OCI-LY3 (cell line): ENCODE measurements at regions not wholly inside any gene's neighbourhood (a gene's known extent, or its start where the extent isn't known, plus 50 kb on each side); places are given as distances from the start of the nearest gene placed in this dataset.

Experiments
- H2AFZ ChIP-seq: fragments of 200-600, 300-600 bp; shearing (Covaris generic); 2 replicates; pipeline ENCODE4 v1.6.0; 2014; ENCODE audit warnings: antibody characterized with exemption, low read depth, low read length
- H3K27ac ChIP-seq: fragments of 200-600, 300-600 bp; sonication (generic); 2 replicates; pipeline ENCODE4 v1.5.1; 2014; ENCODE audit warnings: mild to moderate bottlenecking, low read length, moderate library complexity, mixed read lengths
- H3K27me3 ChIP-seq: fragments of 200-600, 300-600 bp; sonication (generic); 2 replicates; pipeline ENCODE4 v1.6.1; 2014; ENCODE audit warnings: low read depth, low read length, mixed read lengths
- H3K36me3 ChIP-seq: fragments of 200-600, 300-600 bp; sonication (generic); replicated peaks from 2 replicates; pipeline ENCODE3; 2014; ENCODE audit warnings: low read depth, low read length, mixed read lengths
- H3K4me1 ChIP-seq: fragments of 300-600, 200-600 bp; sonication (generic); 2 replicates; pipeline ENCODE4 v1.6.1; 2014; ENCODE audit warnings: low read length, mixed read lengths
- H3K4me2 ChIP-seq: fragments of 200-600, 300-600 bp; sonication (generic); 2 replicates; pipeline ENCODE4 v1.6.1; 2014; ENCODE audit warnings: low read length, mixed read lengths
- H3K4me3 ChIP-seq: fragments of 300-600, 200-600 bp; sonication (generic); 2 replicates; pipeline ENCODE4 v1.5.1; 2014; ENCODE audit warnings: antibody characterized with exemption, mild to moderate bottlenecking, low read length, moderate library complexity
- H3K79me2 ChIP-seq: fragments of 300-600, 200-600 bp; shearing (Covaris generic); 2 replicates; pipeline ENCODE4 v1.6.1; 2014; ENCODE audit warnings: mild to moderate bottlenecking, low read length, mixed read lengths
- H3K9ac ChIP-seq: fragments of 300-600, 200-600 bp; shearing (Covaris generic); 2 replicates; pipeline ENCODE4 v1.6.0; 2014; ENCODE audit warnings: mild to moderate bottlenecking, low read length, moderate library complexity
- H3K9me3 ChIP-seq: fragments of 200-600, 300-600 bp; shearing (Covaris generic); 2 replicates; pipeline ENCODE4 v1.6.1; 2014; ENCODE audit warnings: low read length, mixed read lengths; ENCODE audit not compliant: insufficient read depth
- H4K20me1 ChIP-seq: fragments of 200-600, 300-600 bp; sonication (generic); 2 replicates; pipeline ENCODE4 v1.6.1; 2016; ENCODE audit warnings: low read length, mixed read lengths; ENCODE audit not compliant: insufficient read depth
- EZH2phosphoT487 ChIP-seq: fragments of 200-600 bp; shearing (Covaris generic); IDR thresholded peaks from 2 replicates; pipeline ENCODE4 v1.6.1; 2018; ENCODE audit warnings: antibody characterized with exemption, mixed run types, low read depth
- TF ChIP-seq, protein P1 (sequence below): fragments of 200-600, 300-600 bp; sonication (generic); IDR thresholded peaks from 2 replicates; pipeline ENCODE4 v1.5.1; 2014; ENCODE audit warnings: antibody characterized with exemption, low read length, low read depth

DNA sequence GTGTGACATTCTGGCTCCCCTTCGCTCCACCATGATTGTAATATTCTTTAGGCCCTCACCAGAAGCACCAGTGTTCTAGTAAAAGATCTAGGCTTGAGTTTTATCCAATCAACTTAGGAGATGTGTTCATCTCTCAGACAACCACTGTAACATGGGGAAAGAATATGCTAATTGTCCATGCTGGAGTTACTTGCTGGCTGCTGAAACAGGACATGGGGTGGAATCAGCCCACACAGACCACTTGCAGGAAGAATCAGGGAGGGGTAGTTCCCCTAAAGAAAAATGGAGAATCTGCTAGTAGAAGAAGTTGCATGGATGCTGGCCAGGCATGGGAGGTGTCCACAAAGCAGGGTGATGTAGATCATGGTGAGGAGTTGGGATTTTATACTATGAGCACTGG lies 86.2 kb downstream of the FEM1C start:
- no peaks in the 10 kb centered on the region for H3K27me3 ChIP-seq
- no peak overlapping the region for H3K4me3 ChIP-seq
- H3K79me2 ChIP-seq, result no peaks in the 10 kb centered on the region
- no peaks in the 10 kb centered on the region for H3K36me3 ChIP-seq
- H3K9me3 ChIP-seq, result no peaks in the 10 kb centered on the region
- H3K27ac ChIP-seq, result no peak overlapping the region
- H3K4me2 ChIP-seq, result no peak overlapping the region
- H4K20me1 ChIP-seq, result no peaks in the 10 kb centered on the region
- no peak overlapping the region for H2AFZ ChIP-seq
- no peak for TF ChIP-seq EZH2phosphoT487
- TF ChIP-seq, protein P1, sequence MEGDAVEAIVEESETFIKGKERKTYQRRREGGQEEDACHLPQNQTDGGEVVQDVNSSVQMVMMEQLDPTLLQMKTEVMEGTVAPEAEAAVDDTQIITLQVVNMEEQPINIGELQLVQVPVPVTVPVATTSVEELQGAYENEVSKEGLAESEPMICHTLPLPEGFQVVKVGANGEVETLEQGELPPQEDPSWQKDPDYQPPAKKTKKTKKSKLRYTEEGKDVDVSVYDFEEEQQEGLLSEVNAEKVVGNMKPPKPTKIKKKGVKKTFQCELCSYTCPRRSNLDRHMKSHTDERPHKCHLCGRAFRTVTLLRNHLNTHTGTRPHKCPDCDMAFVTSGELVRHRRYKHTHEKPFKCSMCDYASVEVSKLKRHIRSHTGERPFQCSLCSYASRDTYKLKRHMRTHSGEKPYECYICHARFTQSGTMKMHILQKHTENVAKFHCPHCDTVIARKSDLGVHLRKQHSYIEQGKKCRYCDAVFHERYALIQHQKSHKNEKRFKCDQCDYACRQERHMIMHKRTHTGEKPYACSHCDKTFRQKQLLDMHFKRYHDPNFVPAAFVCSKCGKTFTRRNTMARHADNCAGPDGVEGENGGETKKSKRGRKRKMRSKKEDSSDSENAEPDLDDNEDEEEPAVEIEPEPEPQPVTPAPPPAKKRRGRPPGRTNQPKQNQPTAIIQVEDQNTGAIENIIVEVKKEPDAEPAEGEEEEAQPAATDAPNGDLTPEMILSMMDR, result no peak
- H3K9ac ChIP-seq, result no peak overlapping the region
- H3K4me1 ChIP-seq, result peaks cover 31% of the 10 kb centered on the region

DNA sequence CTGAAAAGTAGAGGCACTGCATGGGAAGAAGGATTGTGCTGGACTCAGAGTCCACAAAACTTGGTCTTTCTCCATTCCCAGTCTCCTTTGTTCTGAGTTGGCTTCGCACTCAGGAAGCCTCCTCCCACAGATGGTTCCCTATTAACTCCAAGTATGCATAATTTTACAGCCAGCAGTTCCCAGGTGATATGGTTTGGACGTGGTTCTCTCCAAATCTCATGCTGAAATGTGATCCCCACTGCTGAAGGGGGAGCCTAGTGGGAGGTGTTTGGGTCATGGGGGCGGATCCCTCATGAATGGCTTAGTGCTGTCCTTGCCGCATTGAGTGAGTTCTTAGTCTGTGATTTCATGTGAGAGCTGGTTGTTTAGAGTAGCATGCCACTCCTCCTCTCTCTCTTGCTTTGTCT lies 86.6 kb downstream of the FEM1C start:
- Histone ChIP-seq H2AFZ (no peak overlapping the region), H3K27me3 (no peaks in the 10 kb centered on the region), H3K79me2 (no peaks in the 10 kb centered on the region), H4K20me1 (no peaks in the 10 kb centered on the region), H3K4me2 (no peak overlapping the region), H3K4me3 (no peak overlapping the region), H3K4me1 (peaks cover 34% of the 10 kb centered on the region), H3K36me3 (no peaks in the 10 kb centered on the region), H3K9me3 (no peaks in the 10 kb centered on the region), H3K9ac (no peak overlapping the region), H3K27ac (no peak overlapping the region)
- TF ChIP-seq, protein P1, result no peak
- no peak for TF ChIP-seq EZH2phosphoT487

DNA sequence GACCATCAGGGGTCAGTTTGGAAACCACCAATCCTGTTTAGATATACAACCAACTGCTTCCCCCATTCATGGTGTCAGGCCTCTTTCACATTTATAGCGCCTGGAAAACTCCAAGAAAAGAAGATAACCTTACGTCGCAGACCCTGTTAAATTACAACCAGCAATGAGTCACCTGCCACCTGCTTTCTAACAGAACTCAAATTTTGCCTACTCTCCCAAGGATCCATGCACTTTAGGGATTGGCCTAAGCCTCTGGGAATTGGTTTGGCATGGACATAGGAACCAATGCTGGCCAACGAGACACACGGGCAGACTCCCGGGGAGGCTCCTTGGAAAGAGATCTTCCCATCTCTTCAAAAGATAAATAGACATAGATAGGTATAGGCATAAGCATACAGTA lies 87.0 kb downstream of the FEM1C start:
- Histone ChIP-seq H3K36me3 (no peaks in the 10 kb centered on the region), H3K4me1 (peaks cover 39% of the 10 kb centered on the region), H4K20me1 (no peaks in the 10 kb centered on the region), H3K4me3 (no peak overlapping the region), H2AFZ (no peak overlapping the region), H3K9ac (no peak overlapping the region), H3K27ac (no peak overlapping the region), H3K79me2 (no peaks in the 10 kb centered on the region), H3K27me3 (no peaks in the 10 kb centered on the region), H3K9me3 (no peaks in the 10 kb centered on the region), H3K4me2 (no peak overlapping the region)
- TF ChIP-seq EZH2phosphoT487, result no peak
- TF ChIP-seq, protein P1, result no peak

DNA sequence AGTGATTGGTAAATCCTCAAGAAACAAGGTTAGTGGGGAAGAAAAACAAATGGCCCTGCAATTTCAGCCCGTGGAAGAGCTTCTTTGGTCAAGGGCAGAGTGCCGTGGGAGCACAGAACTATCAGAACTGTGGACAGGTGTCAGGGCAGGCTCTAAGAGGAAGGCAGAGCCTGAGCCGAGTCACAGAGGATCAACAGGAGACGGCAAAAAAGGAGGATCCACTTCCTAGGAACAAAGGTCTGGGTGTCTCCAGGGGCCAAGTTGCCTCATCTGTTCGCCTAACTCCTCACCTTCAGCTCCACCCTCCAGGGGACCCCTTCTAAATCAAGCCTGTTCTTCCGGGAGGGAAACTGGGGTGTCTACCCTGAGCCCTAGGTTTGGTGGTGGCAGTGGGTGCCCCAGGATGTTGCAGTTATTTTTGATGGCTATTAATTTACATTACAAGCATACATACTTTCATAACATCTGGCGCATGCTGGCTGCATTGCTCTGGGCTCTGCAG lies 88.0 kb downstream of the FEM1C start:
- H3K4me1 ChIP-seq, result peaks cover 48% of the 10 kb centered on the region
- no peak overlapping the region for H3K9ac ChIP-seq
- no peaks in the 10 kb centered on the region for H3K27me3 ChIP-seq

More for the DNA sequence above, 88.0 kb downstream of the FEM1C start:
- no peak overlapping the region for H3K4me2 ChIP-seq
- H3K79me2 ChIP-seq, result no peaks in the 10 kb centered on the region
- TF ChIP-seq EZH2phosphoT487, result no peak
- TF ChIP-seq, protein P1, result no peak
- no peaks in the 10 kb centered on the region for H3K36me3 ChIP-seq
- no peak overlapping the region for H2AFZ ChIP-seq
- H3K4me3 ChIP-seq, result no peak overlapping the region
- H3K9me3 ChIP-seq, result no peaks in the 10 kb centered on the region
- no peaks in the 10 kb centered on the region for H4K20me1 ChIP-seq
- no peak overlapping the region for H3K27ac ChIP-seq
